ENCODE measurements at regions not wholly inside any gene's neighbourhood (a gene's known extent, or its start where the extent isn't known, plus 50 kb on each side); places are given as distances from the start of the nearest gene placed in this dataset.
"Not testable (repeated sequence)": the region's sequence is repeated elsewhere in the genome, so short reads cannot be mapped to it uniquely, and the experiment has no call there.

DNA sequence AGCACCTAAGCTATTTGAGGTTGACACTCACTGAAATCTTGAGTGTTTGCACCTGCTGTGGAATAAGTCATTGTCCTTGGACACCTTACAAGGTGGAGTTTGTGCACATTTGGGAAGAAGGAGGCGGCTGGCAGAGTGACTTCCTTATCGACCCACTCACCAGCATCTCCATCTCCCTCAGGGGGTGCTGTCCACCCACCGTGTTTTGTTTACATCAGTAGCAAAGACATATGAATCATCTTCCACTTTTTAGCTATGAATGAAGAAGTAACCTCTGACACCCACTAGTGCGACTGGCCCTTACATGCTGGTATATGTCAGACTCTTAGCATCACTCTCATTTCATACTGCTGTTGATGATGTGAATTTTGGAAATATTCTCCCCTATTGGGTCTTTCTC is 119.5 kb upstream of the SGK1 start:
- peak in 1 of 2 donors; percentile 75 for DNase-seq (ENCODE audit: low read depth in 2 of 2)

DNA sequence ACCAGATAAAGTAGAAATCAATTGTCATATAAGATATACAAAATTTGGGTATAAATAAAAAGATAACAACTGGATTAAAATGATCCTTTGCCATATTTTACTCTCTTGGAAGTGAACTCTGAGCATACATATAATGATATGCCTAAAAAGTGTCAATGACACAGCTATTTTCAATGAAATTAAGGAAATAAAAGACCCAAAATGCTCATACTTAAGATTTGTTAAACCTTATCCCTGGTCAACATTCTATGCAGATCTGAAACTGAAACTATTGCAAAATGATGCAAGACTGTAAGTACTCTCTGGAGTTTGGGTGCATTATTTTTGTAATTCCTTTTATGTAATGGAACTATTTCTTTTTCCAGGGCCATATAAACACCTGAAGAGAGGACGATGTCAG is 119.0 kb upstream of the SGK1 start:
- peak; percentile 27 to 48 for DNase-seq (ENCODE audit: low read depth in 2 of 2)

DNA sequence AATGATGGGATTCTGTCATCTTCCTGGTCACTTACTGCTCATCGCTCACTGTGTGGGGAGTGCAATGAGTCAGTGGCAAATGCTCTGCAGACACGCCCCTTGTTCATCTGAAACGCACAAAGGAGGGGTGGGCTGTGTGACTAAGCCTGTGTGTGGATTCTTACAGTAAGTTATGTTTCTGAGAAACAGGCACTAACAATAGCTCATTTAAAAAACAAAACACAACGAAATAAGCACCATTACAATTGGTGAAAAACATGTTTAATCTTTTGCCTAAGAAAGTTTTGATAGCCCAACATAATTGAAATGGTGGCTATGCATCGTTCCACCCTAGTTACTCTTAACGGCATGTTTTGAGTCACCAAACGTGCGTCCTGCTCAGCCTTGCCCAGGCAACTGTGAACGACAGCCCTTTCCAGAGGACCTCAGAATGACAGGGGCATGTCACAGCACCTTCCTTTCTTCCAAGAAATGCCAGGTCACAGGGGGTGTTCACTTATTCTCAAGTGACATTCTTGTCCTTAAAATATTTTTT is 118.4 kb upstream of the SGK1 start:
- DNase-seq (ENCODE audit: low read depth in 2 of 2), result peak; percentile 93 to 99

DNA sequence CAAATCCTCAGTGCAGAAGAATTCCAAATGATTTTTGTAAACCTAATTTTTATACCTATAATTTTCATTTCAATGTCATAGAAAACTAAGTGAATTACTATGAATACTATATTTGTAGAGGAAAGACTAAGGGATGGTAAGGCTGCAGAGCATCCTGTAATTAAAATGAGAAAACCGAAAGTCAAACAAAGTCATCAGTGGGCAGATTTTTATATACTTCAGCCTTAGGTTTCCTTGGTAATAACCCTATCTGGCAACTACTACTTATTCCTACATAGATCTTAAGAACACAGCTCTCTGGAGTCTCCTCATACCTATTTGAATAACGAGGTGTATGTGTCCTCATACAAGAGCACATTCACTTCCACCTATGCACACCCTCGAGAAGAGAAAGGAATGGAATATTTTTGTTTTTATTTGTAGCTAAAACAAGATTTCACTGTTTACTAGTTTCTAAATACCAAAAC is 117.9 kb upstream of the SGK1 start:
- DNase-seq (ENCODE audit: low read depth in 2 of 2), result no peak

DNA sequence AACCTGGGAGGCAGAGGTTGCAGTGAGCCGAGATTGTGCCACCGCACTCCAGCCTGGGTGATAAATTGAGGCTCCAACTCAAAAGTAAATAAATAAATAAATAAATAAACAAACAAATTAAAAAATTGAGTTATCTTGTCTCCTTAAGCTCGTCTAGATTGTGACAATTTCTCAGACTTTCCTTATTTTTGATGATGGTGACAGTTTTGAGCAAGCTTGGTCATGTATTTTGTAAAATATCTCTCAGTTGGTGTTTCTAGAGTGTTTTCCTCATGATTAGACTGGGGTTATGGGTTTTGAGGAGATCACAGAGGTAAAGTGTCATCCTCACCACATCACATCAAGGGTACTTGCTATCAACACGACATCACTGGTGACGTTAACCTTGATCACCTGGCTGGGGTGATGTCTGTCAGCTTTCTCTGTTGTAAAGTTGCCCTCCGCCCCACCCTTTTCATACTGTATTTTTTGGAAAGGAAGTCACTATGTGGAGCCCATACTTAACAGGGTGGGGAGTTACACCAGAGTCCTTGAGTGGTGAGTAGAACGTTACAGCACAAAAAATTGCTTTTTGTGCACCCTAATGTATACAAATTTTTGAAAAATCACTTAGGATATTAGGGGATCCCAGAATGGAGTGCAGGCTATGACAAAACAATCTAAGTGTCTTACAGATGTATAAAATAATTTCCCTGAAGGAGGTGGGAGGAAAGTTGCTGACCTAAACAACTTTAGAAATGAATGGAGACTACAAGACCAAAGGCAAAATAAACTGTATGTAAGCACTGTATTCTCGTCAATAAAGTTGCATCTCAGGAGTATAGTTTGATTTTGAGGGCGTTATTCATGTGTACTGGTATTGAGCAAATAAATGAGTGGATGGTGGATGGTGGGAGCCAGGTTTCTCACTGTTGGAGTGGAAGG is 116.4 kb upstream of the SGK1 start:
- DNase-seq (ENCODE audit: low read depth in 2 of 2), result no peak

DNA sequence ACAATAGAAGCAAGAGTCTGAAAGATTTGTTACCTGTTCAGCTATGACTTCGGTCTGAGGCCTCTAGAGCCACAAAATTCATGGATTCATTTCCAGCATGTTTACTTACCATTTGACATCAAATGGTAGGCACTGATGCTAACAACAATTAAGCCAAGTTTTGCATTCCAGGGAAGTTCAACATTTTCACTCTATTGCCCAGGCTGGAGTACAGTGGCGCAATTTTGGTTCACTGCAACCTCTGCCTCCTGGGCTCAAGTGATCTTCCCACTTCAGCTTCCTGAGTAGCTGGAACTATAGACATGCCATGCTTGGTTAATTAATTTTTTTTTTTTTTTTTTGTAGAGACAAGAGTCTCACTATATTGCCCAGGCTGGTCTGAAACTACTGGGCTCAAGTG is 114.1 kb upstream of the SGK1 start:
- no peak for DNase-seq (ENCODE audit: low read depth in 2 of 2)

DNA sequence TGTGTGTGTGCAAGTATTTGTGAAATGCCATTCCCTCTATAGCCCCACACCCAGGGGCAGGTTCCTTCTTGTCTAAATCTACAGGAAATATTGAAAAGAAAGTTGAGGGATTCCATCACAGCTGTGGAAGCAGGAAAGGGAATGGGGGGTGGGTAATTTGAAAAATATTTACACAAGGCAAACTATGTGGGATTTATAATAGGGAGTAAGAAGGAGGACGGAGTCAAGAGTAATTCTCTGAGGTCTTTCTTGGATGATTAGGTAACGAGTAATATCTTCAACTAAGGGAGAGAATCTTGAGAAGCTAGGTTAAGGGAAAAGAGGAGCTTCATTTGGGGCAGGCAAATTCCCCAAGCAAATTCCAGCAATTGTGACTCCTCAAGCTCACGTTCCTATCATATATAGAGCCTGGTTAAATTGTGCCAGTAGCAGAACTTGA is 113.5 kb upstream of the SGK1 start:
- no peak for DNase-seq (ENCODE audit: low read depth in 2 of 2)

DNA sequence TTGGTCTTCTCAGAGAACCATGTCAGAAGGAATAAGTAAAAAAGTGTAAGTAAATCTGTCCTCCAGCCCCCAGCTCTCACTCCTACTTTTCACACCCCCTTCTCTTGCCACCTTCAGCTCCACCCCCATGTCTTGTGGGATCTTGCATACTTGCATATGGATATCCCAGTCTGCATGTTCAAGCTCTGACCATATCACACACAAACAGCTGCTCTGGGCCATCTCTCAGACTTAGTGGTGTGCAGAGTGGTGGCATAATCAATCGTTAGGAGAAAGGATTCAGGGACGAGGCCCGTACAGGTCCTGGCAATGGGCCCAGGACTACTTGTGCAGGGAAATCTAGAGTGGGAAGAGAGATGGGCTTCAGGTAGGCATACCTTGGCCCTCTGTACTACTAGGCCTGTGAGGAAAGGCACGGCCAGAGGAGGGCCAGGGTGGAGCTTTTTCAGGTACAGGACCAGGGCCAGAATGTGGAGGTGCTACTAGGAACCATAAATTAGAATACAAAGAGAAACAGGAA is 112.0 kb upstream of the SGK1 start:
- DNase-seq (ENCODE audit: low read depth in 2 of 2), result no peak

DNA sequence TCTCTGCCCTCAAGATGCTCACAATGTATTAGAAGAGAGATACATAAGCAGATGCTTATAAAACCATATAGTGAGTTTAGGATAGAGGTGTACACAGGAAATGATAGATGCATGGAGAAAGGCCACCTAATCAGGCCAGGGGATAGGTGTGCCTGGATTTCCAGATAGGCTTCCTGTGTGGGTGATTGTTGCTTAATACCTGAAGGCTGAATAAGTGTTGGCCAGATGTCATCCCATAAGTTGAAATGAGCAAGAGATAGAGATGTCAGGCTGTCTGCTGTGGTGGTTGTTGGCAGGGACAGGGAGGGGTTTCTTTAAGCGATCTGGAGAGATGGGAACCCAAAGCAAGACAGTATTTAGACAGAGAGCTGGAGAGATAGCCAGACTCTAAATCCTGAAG is 109.8 kb upstream of the SGK1 start:
- no peak for DNase-seq (ENCODE audit: low read depth in 2 of 2)

DNA sequence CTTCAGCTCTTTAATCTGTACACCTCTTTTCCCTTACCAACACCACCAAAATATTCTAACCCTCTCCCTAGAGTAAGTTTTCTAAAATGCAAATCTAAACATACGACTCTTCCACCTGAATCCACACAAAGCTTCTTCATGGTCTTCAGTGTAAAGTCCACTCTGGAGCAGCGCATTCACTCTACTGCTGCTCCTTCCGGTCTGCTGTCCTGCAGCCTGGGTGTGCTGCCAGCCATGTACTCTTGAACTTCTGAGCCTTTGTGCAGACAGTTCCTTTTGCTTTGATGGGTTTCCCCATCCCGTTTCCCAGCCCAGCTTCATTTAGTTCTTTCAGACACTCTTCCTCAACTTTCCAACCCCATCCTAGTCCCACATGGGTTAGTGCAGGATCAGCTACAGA is 108.7 kb upstream of the SGK1 start:
- no peak for DNase-seq (ENCODE audit: low read depth in 2 of 2)

DNA sequence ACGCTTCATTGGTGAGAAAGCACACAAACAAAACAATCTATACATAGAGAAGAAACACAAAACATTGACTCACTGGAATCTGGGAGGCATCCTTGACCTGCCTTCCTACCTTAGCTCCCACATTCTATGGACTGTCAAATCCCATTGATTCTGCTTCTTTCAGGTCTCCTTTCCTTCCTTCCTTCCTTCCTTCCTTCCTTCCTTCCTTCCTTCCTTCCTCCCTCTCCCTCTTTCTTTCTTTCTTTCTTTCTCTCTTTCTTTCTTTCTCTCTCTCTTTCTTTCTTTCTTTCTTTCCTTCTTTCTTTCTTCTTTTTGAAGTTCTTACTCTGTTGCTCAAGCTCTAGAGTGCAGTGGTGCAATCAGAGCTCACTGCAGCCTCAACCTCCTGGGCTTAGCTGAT is 108.0 kb upstream of the SGK1 start:
- DNase-seq (ENCODE audit: low read depth in 2 of 2), result not testable (repeated sequence)

DNA sequence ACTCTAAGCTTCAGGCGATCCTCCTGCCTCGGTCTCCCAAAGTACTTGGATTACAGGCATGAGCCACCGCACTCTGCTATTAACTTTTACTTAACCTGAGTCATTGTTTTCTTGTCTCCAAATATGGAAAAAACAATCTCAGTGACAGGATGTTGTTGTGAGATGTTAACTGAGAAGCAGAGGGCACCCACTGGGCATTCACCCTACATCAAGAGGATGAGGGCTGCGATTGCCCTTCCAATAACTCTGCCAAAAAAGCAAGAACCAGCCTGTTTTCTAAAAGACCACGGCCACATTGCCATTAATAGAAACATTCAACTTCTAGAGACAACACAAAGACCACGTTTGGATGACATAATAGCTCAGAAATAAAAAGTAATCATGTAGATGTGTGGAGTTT is 107.6 kb upstream of the SGK1 start:
- DNase-seq (ENCODE audit: low read depth in 2 of 2), result peak; percentile 31 to 60

DNA sequence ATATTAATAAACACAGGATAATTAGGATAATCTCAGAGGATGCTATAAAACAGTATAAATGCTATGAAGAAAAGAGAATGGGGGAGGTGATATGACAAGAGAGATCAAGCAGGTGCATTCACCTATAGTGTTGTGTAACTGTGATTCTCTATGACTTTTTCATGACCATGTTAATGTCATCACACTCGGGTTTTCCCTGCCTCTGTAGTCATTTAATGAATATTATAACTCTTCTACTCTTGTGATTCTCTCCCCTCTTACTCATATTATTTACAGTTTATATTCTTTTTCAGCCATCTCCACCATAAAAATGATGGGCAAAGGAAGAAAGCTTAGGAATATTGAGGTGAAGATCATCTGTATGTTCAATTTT is 106.9 kb upstream of the SGK1 start:
- DNase-seq (ENCODE audit: low read depth in 2 of 2), result no peak

DNA sequence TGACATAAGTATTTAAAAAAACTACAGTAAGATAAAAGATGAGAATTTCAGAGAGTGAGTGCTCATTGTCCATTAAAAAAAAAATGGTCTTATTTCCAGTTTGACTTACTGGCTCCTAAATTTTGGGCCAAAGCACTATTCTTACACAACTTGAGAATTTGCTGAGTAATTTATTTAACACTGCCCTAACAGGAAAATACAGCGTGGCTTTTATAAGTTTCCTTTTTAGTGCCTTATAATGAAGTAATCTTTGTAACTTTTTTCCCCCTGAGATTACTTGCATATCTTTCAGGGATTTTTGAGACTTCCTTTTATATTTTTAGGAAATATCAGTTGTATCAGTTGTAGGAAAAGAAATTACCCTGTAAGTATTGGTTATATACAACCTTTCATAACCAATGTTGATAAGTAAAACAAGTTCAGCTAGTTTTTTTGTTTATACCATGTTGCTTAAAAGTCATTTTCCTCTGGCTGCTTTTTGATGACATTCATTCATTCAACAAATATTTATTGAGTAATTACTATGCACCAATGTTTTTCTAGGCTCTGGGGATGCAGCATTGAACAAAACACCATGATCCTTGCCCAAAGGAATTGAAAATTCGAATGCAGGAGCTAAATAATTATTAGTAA is 106.4 kb upstream of the SGK1 start:
- no peak for DNase-seq (ENCODE audit: low read depth in 2 of 2)

DNA sequence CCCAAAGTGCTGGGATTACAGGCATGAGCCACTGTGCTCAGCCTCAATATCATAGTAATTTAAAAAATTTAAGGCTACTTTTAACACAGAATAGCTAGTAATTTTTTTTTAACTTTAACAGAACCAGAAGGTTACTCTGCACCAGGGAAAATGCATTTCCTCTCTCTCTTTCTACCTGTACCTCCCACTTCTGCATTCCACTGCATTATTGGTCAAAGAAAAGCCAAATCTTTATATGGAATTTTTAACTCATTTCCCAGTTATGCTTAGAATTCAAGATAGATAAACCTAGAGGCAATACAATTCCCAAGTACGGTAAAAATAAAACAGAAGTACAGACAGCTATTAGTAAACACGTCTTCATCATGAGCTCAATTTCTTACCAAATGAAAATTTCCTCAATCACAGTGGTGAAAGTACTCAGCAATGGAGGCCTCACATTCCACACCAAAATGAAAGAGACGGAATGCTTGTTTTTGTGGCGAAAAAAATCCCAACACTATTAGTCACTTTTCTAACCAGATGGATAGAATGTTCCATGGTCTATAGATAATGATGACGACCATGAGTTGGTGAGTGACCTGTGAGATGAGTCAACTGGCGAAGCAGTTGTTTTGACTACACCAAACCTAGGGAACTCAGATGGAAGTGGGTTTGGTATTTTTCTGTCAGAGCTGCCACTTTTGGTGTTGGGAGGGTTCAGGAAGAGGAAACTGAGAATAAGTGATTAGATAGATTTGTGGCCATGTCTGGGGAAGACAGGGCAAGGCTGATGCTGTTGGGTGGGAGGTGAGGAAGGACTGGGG is 104.7 kb upstream of the SGK1 start:
- peak; percentile 85 to 93 for DNase-seq (ENCODE audit: low read depth in 2 of 2)

DNA sequence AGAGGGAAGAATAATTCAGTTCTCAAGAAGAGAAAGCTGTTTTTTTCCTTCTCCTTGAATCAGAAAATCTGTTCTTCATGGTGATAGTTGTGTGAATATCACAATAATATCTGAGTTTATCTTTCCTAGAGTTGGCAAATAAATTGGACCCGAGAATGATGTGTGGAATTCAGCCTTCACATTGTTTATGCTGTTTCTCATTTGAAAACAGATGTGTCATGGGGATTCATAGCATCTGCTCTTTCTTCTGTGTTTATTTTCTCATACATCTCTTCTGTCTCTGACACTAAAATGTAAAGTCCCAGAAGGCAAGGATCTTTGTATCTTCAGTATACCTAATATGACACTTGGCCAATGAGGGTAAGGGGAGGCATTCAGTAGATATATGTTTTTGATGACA is 103.6 kb upstream of the SGK1 start:
- peak; percentile 38 to 65 for DNase-seq (ENCODE audit: low read depth in 2 of 2)

DNA sequence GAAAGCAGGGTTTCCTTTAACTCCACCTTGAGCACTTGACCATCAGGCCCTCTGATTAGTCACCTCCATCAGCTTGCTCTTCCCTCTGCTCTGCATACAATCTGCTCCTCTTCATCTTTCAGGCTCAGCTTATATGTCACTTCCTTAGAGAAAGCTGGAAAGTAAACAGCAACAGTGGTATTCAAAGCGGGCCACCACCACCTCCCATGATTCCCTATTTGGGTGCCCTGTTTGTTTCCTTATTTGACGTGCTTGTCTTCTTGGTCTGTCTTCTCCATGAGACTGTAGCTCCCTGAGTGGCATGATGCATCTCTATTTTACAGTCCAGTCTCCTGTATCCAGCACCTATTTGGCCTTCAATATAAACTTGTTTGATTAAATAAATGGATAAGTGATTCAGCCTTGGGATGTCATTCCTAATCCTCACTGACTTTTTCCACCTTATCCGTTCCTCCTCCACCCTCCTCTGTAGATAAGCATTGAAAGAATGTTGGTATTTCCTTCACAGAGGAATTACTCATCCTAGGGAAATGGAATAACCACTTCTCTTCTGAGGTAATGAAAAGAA is 102.8 kb upstream of the SGK1 start:
- DNase-seq (ENCODE audit: low read depth in 2 of 2), result peak; percentile 55 to 96

DNA sequence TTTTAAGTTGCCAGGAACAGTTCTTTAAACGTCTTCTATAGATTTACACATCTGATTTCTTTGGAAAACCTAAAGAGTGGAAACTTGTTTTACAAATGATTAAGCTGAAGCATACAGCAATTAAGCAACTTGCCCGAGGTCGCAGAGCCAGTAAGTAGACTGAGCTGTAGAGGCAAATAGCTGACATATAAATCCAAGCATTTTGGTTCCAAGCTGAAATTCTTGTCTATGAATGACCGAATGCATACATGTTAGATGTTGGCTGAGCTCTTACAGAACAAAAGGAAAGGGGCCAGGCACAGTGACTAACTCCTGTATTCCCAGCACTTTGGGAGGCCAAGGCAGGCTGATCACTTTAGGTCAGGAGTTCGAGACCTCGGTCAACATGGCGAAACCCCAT is 101.8 kb upstream of the SGK1 start:
- DNase-seq (ENCODE audit: low read depth in 2 of 2), result peak; percentile 13 to 19

DNA sequence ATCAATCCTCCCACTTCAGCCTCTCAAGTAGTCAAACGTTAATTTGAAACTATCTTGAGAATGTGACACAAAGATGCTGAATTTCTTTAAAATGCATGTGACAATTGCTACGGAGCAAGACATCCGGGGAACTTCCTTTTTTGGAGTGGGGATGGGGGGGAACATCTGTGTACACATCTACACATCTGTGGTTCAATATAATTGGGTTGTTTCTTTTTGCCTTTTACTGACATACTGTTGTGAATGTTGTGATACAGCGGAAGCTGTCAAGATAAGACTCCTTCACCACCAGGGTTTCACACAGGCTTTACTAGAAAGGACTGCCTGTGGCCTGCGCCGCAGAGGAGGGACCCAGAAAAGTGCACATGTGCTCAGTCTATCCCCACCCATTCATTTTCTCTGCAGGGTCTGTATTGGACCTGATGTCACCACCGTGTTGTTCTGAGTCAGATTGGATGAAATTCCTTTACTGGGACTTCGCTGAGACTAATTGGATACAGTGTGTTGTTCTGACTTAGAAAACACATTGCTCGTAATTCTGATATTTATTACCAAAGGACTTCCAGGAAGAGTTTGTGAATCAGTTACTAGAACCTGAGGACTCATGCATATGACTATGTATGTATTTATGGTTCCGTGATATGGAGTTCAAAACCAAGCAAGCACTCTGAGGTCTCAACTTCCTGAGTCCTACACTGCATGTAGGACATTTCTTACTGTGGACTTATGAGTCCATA is 98.7 kb upstream of the SGK1 start:
- peak in 1 of 2 donors; percentile 38 for DNase-seq (ENCODE audit: low read depth in 2 of 2)

DNA sequence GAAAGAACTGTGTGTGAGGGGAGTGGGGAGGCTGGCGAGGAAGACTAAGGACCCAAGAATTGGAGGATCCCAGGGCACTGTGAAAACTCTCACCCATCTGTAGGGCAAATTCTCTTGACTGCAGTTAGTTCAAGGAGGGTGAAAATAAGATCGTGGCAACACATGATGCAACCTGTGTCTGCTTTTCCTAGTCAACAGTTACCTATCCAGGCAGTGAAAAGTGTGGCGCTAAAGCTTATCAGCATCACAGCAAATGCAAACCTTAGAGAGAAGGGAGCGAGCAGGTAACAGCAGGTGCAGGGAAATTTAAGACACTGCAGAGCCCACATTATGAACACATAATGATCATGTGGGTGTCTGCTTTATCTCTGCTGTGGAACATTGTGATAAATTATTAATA is 97.7 kb upstream of the SGK1 start:
- DNase-seq (ENCODE audit: low read depth in 2 of 2), result no peak

DNA sequence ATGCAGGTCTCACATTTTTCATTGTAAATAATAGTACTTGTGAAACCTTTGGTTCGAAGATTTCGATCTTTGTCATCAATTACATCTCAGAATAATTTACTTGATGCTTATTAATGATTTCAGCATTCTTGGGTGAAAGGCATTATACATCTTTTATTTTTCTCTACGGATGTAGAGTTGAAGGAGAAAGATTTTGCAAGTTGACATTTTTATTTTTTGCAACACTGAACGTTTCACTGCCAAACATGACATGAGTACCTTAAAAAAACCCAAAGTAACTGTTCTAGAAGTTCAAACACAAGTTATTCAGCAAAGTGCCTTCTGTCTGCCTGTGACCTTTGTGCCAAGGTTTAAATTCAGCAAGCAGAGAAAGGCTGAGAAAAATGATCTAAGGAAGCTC is 97.3 kb upstream of the SGK1 start:
- no peak for DNase-seq (ENCODE audit: low read depth in 2 of 2)
